Activated T-cell treated with anti-CD3 and anti-CD28 coated beads, Interleukin-2, amount 50 U/mL, for 48 hours (primary cell): ENCODE measurements at regions not wholly inside any gene's neighbourhood (a gene's known extent, or its start where the extent isn't known, plus 50 kb on each side); places are given as distances from the start of the nearest gene placed in this dataset.

Source experiments
- DNase-seq, 2 experiments: peaks; one replicate each; pipeline ENCODE4 v3.0.0-alpha.2; 2020

DNA sequence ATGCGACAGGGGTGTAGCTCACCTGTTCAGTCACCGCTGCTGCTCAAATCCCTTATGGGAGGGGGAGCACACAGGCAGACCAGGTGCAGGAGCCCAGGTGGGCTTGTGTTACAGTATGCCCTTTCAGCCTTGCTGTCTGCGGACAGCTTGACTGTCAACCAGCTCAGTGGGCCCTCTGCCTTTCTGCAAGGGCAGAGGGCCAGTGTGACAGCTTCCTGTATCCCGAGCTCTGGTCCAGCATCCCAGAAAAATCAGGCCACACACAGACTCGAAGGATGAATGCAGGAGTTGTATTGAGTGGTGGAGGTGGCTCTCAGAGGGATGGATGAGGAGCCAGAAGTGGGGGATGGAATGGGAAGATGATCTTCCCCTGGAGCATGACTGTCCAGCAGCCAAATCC, 172.2 kb downstream of the C5orf15 start:
- DNase-seq: no peak

DNA sequence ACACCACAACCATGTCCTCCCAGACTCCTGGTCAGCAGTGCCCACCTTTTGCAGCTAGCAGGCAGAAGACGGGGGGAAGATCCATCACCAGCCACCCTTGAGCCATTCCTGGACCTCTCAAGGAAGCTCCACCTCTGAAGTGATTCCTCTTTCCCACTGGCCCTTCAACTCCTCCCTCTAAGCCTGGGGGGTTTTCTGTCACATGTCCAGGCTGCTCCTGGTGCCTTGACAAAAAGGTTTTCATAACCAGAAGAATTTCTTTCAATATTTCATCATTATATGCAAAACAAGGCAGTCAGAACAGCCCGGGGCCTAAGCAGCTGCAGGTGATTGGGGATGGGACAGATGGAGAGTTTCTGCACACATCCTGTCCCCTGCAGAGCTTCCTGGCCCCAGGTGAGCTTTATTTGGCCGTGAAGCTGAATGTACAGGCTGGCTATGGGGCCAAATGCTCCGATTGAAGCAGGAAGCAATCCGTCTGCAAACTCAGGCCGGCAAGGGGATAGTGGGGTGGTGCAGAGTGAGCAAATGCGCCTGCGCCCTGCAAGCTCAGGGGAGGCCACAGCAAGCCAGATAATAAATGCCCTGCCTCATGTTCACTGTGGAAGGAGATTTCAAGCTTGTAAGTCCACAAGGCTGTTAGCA, 173.5 kb downstream of the C5orf15 start:
- DNase-seq: no peak

GRCh38 chr5:133793756-133794465, 174.5 kb downstream of the C5orf15 start:
- no peak for DNase-seq

- DNase-seq: no peak
Observed at GRCh38 chr5:133792655-133793054, 175.8 kb downstream of the C5orf15 start.

- no peak for DNase-seq
Observed at GRCh38 chr5:133792024-133792423, 176.4 kb downstream of the C5orf15 start.

DNA sequence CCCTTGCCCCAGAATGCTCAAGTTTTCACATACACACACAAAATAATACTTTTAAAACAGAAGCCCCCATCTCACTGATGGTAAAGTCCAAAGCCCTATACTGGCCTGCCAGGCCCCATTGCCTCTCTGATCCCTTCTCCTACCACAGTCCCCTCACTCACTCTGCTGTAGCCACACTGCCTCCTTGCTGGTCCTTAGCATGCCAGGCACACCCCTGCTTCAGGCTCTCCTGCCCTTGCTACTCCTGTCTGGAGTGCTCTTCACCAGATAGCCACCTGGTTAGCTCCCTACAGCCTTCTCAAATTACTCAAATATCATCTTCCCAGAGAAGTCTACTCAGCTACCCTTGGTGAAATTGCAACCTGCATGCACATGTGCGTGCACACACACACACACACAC, 177.5 kb downstream of the C5orf15 start:
- DNase-seq: no peak

DNA sequence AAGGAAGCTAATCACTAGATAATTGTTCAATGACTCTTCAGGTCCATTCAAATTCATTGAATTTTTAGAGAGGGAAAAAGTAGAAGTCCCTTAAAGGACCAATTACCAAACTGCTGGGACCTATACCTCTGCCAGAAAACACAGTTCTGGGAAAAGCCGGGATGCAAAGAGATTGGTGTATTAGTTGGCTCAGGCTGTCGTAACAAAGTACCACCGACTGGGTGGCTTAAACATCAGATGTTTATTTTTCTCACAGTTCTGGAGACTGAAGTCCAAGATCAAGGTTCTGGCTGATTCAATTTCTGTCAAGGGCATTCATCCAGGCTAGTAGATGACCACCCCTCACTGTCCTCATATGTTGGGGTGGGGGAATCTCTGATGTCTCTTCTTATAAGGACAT, 177.1 kb upstream of the FSTL4 start:
- no peak for DNase-seq

- DNase-seq: no peak
Observed at GRCh38 chr5:133788121-133788520, 175.8 kb upstream of the FSTL4 start.

DNA sequence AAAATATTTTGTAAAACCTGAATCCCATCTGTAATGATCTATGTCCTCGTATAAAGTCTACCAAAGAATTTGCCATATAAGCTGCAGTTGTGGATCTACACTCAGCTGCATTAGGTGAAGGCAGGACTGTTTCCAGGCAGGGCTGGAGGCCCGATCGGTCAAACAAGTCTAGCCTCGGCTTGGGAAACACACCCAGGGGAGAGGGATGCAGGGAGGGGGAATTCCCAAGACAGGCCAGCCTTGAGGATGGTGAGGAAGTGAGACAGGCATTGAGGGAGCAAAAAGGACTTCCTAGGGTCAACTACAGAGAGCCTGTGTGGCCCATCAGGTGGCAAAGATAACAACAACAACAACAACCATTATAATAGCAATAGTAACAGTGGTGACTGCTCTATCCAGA, 174.1 kb upstream of the FSTL4 start:
- DNase-seq: no peak

DNA sequence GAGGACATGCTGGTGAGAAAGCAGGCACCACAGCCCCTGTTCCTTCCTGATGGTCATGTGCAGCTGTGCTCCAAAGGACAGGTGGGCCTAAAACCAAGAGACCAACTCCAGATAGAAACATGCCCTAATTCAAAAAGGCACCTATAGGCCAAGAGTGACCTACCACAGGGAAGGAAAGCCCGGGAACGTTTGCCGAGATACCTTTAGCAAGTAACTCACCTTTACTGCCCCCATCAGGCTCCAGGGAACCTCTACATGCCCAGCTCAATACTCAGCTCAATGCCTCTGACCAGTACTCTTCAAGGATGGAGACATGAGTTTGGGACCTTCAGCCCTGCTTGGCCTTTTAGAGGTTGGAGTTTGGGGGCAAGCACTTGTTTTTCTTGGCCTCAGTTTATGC, 172.8 kb upstream of the FSTL4 start:
- no peak for DNase-seq

DNA sequence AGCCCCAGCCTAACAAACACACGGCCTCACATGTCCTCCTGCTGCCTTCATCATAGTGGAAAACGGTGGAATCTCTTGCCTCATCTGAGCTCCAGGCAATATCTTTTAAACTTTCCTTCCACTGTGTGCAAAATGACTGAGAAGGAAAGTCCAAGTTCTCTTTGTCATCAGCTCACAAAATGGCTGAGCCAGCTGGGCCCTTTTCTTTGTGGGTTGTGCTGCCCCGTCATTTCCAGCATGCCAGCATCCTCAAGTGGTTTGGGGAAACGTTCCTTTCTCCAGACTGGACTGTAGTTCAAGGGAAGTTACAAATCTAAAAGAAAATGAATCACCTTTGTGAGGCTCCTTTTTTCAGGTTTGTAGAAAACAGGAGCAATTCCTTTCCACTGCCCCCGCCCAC, 171.1 kb upstream of the FSTL4 start:
- peak in 1 of 2 experiments; percentile 29 for DNase-seq

DNA sequence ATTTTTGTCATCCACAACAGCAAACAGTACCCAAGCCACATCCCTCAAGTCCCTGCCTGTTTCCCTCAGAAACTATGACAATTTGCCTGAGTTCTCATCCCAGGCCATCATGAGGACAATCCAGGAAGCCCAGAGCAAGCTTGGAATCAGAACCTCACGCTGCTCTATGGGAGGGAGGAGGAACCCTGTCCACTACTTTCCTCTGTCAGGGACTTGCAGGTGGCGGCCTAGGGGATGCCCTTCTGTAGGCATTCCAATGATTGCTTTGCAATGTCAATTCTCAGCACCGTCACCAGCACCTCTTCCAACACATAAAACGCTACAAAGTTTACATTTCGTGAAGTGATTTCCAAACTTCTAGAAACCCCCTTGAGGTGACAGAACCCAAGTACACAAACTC, 170.4 kb upstream of the FSTL4 start:
- no peak for DNase-seq

- no peak for DNase-seq
Observed at GRCh38 chr5:133781436-133782225, 169.3 kb upstream of the FSTL4 start.

GRCh38 chr5:133780619-133781280, 168.4 kb upstream of the FSTL4 start:
- no peak for DNase-seq

GRCh38 chr5:133779828-133780475, 167.6 kb upstream of the FSTL4 start:
- no peak for DNase-seq

DNA sequence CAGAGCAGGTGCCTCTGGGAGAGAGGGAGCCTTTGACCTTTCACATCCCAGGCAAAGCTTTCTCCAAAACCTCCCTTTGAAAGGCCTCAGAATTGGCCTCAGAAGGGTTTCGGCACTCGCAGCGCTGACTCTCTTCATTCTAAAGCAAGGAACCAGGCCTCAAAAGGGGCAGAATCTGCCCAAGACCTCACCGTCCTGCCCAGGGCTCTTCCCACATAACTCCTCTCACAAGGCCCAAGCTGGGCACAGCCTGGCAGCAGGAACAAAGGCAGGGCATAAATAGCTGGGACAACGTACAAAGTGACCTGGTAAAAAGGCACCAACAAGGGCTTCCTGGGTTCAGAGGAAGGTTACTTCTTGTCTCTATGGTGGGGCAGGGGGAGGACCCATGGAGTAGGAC, 166.3 kb upstream of the FSTL4 start:
- DNase-seq: no peak

- no peak for DNase-seq
Observed at GRCh38 chr5:133777951-133778350, 165.6 kb upstream of the FSTL4 start.

DNA sequence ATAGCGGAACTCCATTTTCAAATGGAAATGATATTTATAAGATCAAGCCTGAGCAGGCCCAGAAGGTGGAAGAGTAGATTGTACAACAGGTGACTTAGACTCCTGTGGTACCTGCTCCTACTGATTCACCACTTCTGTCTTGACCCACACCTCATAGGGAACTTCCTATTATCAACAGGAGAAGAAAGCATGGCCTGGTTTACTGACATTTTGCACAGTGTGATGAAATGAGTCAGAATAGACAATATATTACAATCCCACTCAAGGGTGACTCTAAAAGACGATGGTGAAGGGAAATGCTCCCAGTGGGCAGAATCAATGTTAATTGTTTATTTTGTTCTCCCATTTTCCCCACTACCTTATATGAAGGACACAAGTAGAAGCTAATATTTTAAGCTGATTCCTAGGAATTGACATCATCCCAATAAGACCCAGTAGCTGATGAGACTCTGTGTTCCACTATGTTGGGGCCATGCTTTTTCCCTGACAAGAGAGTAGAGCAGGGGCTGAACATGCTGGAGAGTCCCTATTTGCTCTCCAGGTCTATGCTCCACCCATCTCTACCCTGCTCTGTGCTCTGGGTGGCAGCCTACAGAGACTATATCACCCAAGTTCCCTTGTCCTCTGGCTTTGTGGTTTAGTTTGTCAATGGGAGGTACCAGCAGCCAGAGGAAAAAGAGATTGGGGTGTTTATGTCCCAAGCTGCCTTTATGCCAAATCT, 163.4 kb upstream of the FSTL4 start:
- DNase-seq: no peak

DNA sequence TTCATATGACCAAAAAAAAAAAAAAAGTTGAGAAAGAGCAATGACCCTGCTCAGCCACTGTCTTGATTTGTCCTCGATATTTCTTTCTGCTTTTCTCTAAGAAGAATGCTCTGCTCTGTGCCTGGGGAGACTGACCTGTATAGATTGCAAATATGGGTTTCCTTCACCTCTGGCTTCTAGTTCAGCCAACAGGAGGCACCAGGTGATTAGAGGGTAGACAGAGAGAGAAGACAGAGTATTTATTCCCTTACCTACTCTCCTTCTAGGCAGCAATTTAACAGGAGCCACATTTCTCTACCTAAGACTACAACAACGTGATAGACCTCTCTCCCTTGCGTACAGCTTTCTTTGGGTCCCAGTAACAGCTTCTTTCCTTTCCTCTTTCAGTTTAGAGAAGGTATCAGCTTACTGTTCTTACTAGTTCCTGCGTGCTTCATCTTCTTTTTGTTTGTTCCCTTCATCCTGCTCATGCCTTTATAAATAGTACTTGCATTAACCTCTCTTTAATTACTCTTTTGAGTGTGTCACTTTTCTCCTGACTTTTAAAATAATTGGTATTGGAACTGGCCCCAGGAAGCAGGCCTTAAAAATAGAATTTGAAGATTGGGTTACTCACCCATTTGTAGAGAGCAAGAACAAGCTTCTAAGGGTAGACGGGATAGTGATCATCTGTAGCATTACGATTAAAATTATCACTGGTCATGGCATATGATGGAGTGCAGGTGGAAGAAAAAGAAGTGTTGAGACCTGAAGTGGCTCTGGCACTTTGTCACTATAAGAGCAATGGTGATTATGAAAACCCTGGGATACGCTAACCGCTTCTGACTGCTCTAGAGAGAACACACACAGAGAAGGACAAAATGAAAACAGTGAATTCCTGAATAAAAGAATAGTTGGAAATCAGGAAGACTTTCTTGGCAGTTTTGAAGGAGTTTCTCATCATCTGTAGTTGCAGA, 161.2 kb upstream of the FSTL4 start:
- no peak for DNase-seq

DNA sequence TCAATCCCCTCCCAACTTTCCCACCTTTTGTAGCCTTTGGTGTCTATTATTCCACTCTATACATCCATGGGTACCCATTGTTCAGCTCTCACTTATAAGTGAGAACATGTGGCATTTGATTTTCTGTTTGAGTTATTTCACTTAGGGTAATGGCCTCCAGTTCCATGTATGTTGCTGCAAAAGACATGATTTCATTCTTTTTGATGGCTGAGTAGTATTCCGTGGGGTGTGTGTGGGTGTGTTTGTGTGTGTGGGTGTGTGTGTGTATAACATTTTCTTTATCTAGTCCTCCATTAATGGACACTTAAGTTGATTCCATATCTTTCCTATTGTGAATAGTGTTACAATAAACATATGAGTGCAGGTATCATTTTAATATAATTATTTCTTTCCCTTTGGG, 157.5 kb upstream of the FSTL4 start:
- DNase-seq: no peak

- DNase-seq: no peak
Observed at GRCh38 chr5:133763744-133764143, 151.4 kb upstream of the FSTL4 start.
